SU-DHL-6 (cell line): ENCODE measurements at regions not wholly inside any gene's neighbourhood (a gene's known extent, or its start where the extent isn't known, plus 50 kb on each side); places are given as distances from the start of the nearest gene placed in this dataset.

Experiments used
- CTCF ChIP-seq: fragments of 200-600 bp; sonication (generic); IDR thresholded peaks from one replicate; pipeline ENCODE4 v1.5.1; 2017; ENCODE audit warnings: antibody characterized with exemption, mild to moderate bottlenecking, low read length, moderate library complexity; ENCODE audit not compliant: insufficient read depth, poor library complexity, severe bottlenecking
- EZH2phosphoT487 ChIP-seq: fragments of 200-600 bp; sonication (generic), shearing (Covaris generic); conservative IDR thresholded peaks from 2 replicates; pipeline ENCODE4 v1.6.1; 2018; ENCODE audit warnings: mild to moderate bottlenecking, antibody characterized with exemption, low read length, moderate library complexity, mixed read lengths

GRCh38 chr4:11585506-11585905 is 156.8 kb upstream of the HS3ST1 start:
- TF ChIP-seq CTCF (no peak), EZH2phosphoT487 (no peak)
